K562 (cell line): ENCODE measurements at regions not wholly inside any gene's neighbourhood (a gene's known extent, or its start where the extent isn't known, plus 50 kb on each side); places are given as distances from the start of the nearest gene placed in this dataset.

Experiments used
- ATAC-seq: fragments of 200-7000 bp; cut with Tn5 transposase; 3 replicates; pipeline ENCODE4 v1.9.1; 2020; ENCODE audit warnings: moderate library complexity
- BruUV-seq: library from RNA; stranded (reverse); fragments of 400-500 nt; replicated peaks from 2 replicates; lab custom pipeline; 2021; lab: Mats Ljungman, UMichigan
- CTCF ChIA-PET: fragments of 300-600 bp; formaldehyde crosslinking; extraction: SDS; loops from one replicate; lab custom pipeline; 2021; ENCODE audit warnings: low intra/inter-chr PET ratio; lab: Yijun Ruan, JAX
- POLR2A ChIA-PET: fragments of 300-600, 350-650 bp; sonication (Branson Sonifier 250); formaldehyde crosslinking; extraction: SDS; loops from one replicate; lab custom pipeline; 2021; ENCODE audit warnings: antibody characterized with exemption, inconsistent platforms; lab: Yijun Ruan, JAX
- DNase-seq, 4 experiments: peaks; one replicate each; pipeline versions ENCODE4 v3.0.0 to v3.0.0-alpha.2; 2011 to 2018; ENCODE audit warnings: low spot score in 3 of 4, mixed read lengths in 3 of 4; ENCODE audit errors: extremely low read depth in 1 of 4
- FAIRE-seq: peaks from 2 replicates; lab custom pipeline; 2011; peaks lifted over from hg19 to GRCh38; lab: Jason Lieb, UNC
- H2AFZ ChIP-seq: 2 replicates; pipeline ENCODE4 v1.6.0; 2011; ENCODE audit warnings: low read depth, low read length, control low read depth, inconsistent platforms
- H3K27ac ChIP-seq: fragments of 200-600 bp; 3 replicates; pipeline ENCODE4 v1.8.0; 2011; ENCODE audit warnings: low read depth, mild to moderate bottlenecking, control low read depth, inconsistent platforms, low read length, moderate library complexity, mixed read lengths; ENCODE audit errors: extremely low read depth
- H3K27me3 ChIP-seq, 2 experiments: fragments of 300-600 bp in 1 of 2; 2 replicates in 1 of 2; 3 replicates in 1 of 2; pipeline versions ENCODE4 v1.6.0 to v1.8.0; 2011; ENCODE audit warnings: inconsistent platforms in 2 of 2, low read length in 2 of 2, mild to moderate bottlenecking in 1 of 2, mixed read lengths in 1 of 2, moderate library complexity in 1 of 2; ENCODE audit not compliant: control insufficient read depth in 2 of 2, insufficient read depth in 2 of 2
- H3K36me3 ChIP-seq: fragments of 300-600 bp; 3 replicates; pipeline ENCODE4 v1.8.0; 2011; ENCODE audit warnings: mild to moderate bottlenecking, low read length, inconsistent platforms; ENCODE audit not compliant: control insufficient read depth, insufficient read depth
- H3K4me1 ChIP-seq, 2 experiments: fragments of 200-600 bp in 1 of 2; replicated peaks in 1 of 2; 2 replicates in 1 of 2; 3 replicates in 1 of 2; pipeline versions ENCODE4 v1.5.1 to v1.8.0; 2011; ENCODE audit warnings: inconsistent platforms in 2 of 2, low read length in 2 of 2, mild to moderate bottlenecking in 1 of 2, mixed read lengths in 1 of 2, moderate library complexity in 1 of 2; ENCODE audit not compliant: control insufficient read depth in 2 of 2, insufficient read depth in 2 of 2
- H3K4me2 ChIP-seq: 2 replicates; pipeline ENCODE4 v1.6.1; 2011; ENCODE audit warnings: low read length, control low read depth, inconsistent platforms, mixed read lengths; ENCODE audit not compliant: insufficient read depth
- H3K4me3 ChIP-seq: fragments of 200-600 bp; sonication (generic), shearing (Covaris generic); 2 replicates; pipeline ENCODE4 v1.5.1; 2016; ENCODE audit warnings: control low read depth, inconsistent platforms
- H3K79me2 ChIP-seq: fragments of 200-600 bp; 3 replicates; pipeline ENCODE4 v1.8.0; 2011; ENCODE audit warnings: low read length, inconsistent platforms; ENCODE audit not compliant: control insufficient read depth, insufficient read depth
- H3K9ac ChIP-seq, 2 experiments: 2 replicates each; pipeline versions ENCODE4 v1.6.0 to v1.6.1; 2011; ENCODE audit warnings: low read depth in 2 of 2, low read length in 2 of 2, control low read depth in 1 of 2, inconsistent platforms in 1 of 2, mild to moderate bottlenecking in 1 of 2, mixed read lengths in 1 of 2; ENCODE audit not compliant: insufficient read depth in 1 of 2
- H3K9me1 ChIP-seq: one replicate; pipeline ENCODE4 v1.6.0; 2011; ENCODE audit warnings: inconsistent platforms, mild to moderate bottlenecking, low read length, moderate library complexity; ENCODE audit not compliant: control insufficient read depth, insufficient read depth
- H3K9me3 ChIP-seq: replicated peaks from 2 replicates; pipeline ENCODE4 v1.5.1; 2011; ENCODE audit warnings: low read depth, low read length, inconsistent platforms; ENCODE audit not compliant: control insufficient read depth, insufficient read depth
- H4K20me1 ChIP-seq: replicated peaks from 2 replicates; pipeline ENCODE4 v1.6.1; 2011; ENCODE audit warnings: low read length, inconsistent platforms, mixed read lengths; ENCODE audit not compliant: control insufficient read depth, insufficient read depth
- NR3C1 ChIP-seq: sonication (generic); formaldehyde crosslinking; IDR thresholded peaks from 2 replicates; pipeline ENCODE4 v1.8.1; 2022; ENCODE audit warnings: missing genetic modification reagents
- REST ChIP-seq, 2 experiments: fragments of 450-650 bp; formaldehyde crosslinking in 1 of 2; IDR thresholded peaks; 2 replicates each; pipeline versions ENCODE4 v1.4.0 to v1.6.1; 2014 to 2020; ENCODE audit warnings: mild to moderate bottlenecking in 2 of 2, borderline replicate concordance in 1 of 2, low read depth in 1 of 2
- ZNF445 ChIP-seq: fragments of 250-450 bp; sonication (Bioruptor Pico); IDR thresholded peaks from 2 replicates; pipeline ENCODE4 v1.4.0; 2020; ENCODE audit warnings: low read depth, mild to moderate bottlenecking, moderate library complexity
- ZNF586 ChIP-seq: fragments of 450-650 bp; formaldehyde crosslinking; conservative IDR thresholded peaks from 2 replicates; pipeline ENCODE4 v1.4.0; 2020; ENCODE audit warnings: mild to moderate bottlenecking, moderate library complexity
- WGBS: fragments of 100-300 bp; shearing (Covaris generic); methylation state at CpG from one replicate; pipeline ENCODE4 v1.1.6; 2016; ENCODE audit warnings: low coverage, mixed read lengths; ENCODE audit not compliant: insufficient coverage; ENCODE audit errors: missing lambda C conversion rate; 5-methylcytosine and 5-hydroxymethylcytosine counted together
- in situ Hi-C: fragments of 300-500 bp; cut with MboI; formaldehyde crosslinking; loops from 4 replicates; pipeline ENCODE4 v1.15.0; 2018; ENCODE audit warnings: inconsistent platforms, mixed read lengths
- intact Hi-C: fragments of 100-400 bp; cut with micrococcal nuclease; formaldehyde crosslinking; loops from 2 replicates; pipeline ENCODE4 v1.14.2; 2022

GRCh38 chr20:17872959-17873358, 95.6 kb downstream of the SNX5 start:
- no peaks in the 10 kb centered on the region for H3K9me3 ChIP-seq
- in situ Hi-C loops (no loop called here), intact Hi-C loops (no loop called here)
- H3K36me3 ChIP-seq: no peaks in the 10 kb centered on the region
- H3K27ac ChIP-seq: no peak overlapping the region
- ChIA-PET POLR2A (no interaction called here), CTCF (no interaction called here)
- no peak overlapping the region for H3K4me3 ChIP-seq
- WGBS: 37% methylated on average over 5 of the region's 5 CpGs
- no peak for FAIRE-seq
- no TSS peak for BruUV-seq
- no peaks in the 10 kb centered on the region for H3K9me1 ChIP-seq
- no peak for DNase-seq
- H4K20me1 ChIP-seq: no peaks in the 10 kb centered on the region
- ATAC-seq: no peak; the same call in 2 of the 3 replicates
- H2AFZ ChIP-seq: 0 out of 2 replicates have a peak overlapping the region, but pooled peaks have one; percentile 70
- no peak overlapping the region for H3K4me2 ChIP-seq
- TF ChIP-seq ZNF586 (CRISPR knock-in tag): no peak
- TF ChIP-seq ZNF445 (CRISPR knock-in tag): no peak
- TF ChIP-seq NR3C1: no peak
- 0 out of 2 replicates have a peak, but pooled peaks have one; percentile 5 for TF ChIP-seq REST (IDR thresholded peaks at IDR 0.05; ENCODE audit: borderline replicate concordance)
- no peak for TF ChIP-seq REST (CRISPR knock-in tag; IDR thresholded peaks at IDR 0.05; ENCODE audit: low read depth)
- H3K4me1 ChIP-seq: no peaks in the 10 kb centered on the region; a peak in 1 of 5 replicates
- no peaks in the 10 kb centered on the region for H3K79me2 ChIP-seq
- no peak overlapping the region for H3K9ac ChIP-seq
- H3K27me3 ChIP-seq: peaks cover 6 to 25% of the 10 kb centered on the region in 2 experiments; a peak in 3 of 5 replicates
